ENCODE measurements at regions not wholly inside any gene's neighbourhood (a gene's known extent, or its start where the extent isn't known, plus 50 kb on each side); places are given as distances from the start of the nearest gene placed in this dataset.
A peak's percentile ranks its signal among the peaks of the same experiment; 100 is the strongest.

- no peak for TF ChIP-seq CTCF (IDR thresholded peaks at IDR 0.05; ENCODE audit: low read length, missing control alignments)
- no peak overlapping the region for H3K4me3 ChIP-seq (replicated peaks; ENCODE audit: low read depth, low read length)
- DNase-seq (ENCODE audit: low read depth): peak; percentile 46
These were observed 254.1 kb downstream of the TRIB2 start for GRCh38 chr2:12970861-12971260.

GRCh38 chr2:12971581-12972365, 255.0 kb downstream of the TRIB2 start:
- no peak for TF ChIP-seq CTCF (IDR thresholded peaks at IDR 0.05; ENCODE audit: low read length, missing control alignments)
- no peak overlapping the region for H3K4me3 ChIP-seq (replicated peaks; ENCODE audit: low read depth, low read length)
- DNase-seq (ENCODE audit: low read depth): no peak

GRCh38 chr2:12978066-12978835, 261.5 kb downstream of the TRIB2 start:
- DNase-seq (ENCODE audit: low read depth): no peak
- H3K4me3 ChIP-seq (replicated peaks; ENCODE audit: low read depth, low read length): no peak overlapping the region
- no peak for TF ChIP-seq CTCF (IDR thresholded peaks at IDR 0.05; ENCODE audit: low read length, missing control alignments)

GRCh38 chr2:12979066-12979465, 262.3 kb downstream of the TRIB2 start:
- no peak overlapping the region for H3K4me3 ChIP-seq (replicated peaks; ENCODE audit: low read depth, low read length)
- TF ChIP-seq CTCF (IDR thresholded peaks at IDR 0.05; ENCODE audit: low read length, missing control alignments): no peak
- no peak for DNase-seq (ENCODE audit: low read depth)

GRCh38 chr2:12980817-12981216, 264.1 kb downstream of the TRIB2 start:
- no peak for DNase-seq (ENCODE audit: low read depth)
- H3K4me3 ChIP-seq (replicated peaks; ENCODE audit: low read depth, low read length): no peak overlapping the region
- TF ChIP-seq CTCF (IDR thresholded peaks at IDR 0.05; ENCODE audit: low read length, missing control alignments): no peak

GRCh38 chr2:12982149-12982584, 265.4 kb downstream of the TRIB2 start:
- no peak for TF ChIP-seq CTCF (IDR thresholded peaks at IDR 0.05; ENCODE audit: low read length, missing control alignments)
- DNase-seq (ENCODE audit: low read depth): peak; percentile 40
- H3K4me3 ChIP-seq (replicated peaks; ENCODE audit: low read depth, low read length): no peak overlapping the region
